Lower leg skin (tissue), 3 donors: ENCODE measurements at regions not wholly inside any gene's neighbourhood (a gene's known extent, or its start where the extent isn't known, plus 50 kb on each side); places are given as distances from the start of the nearest gene placed in this dataset.

Experiments
- CTCF ChIP-seq, 3 donors: fragments of 450-650 bp; IDR thresholded peaks; one replicate each; pipeline ENCODE4 v1.5.1; 2016; ENCODE audit warnings: antibody characterized with exemption in 3 of 3, mild to moderate bottlenecking in 3 of 3, moderate library complexity in 2 of 3
- POLR2A ChIP-seq, 2 donors: fragments of 450-650 bp; IDR thresholded peaks; one replicate each; pipeline ENCODE4 v1.6.1; 2016 to 2017; ENCODE audit warnings: antibody characterized with exemption in 2 of 2, mild to moderate bottlenecking in 1 of 2, moderate library complexity in 1 of 2

DNA sequence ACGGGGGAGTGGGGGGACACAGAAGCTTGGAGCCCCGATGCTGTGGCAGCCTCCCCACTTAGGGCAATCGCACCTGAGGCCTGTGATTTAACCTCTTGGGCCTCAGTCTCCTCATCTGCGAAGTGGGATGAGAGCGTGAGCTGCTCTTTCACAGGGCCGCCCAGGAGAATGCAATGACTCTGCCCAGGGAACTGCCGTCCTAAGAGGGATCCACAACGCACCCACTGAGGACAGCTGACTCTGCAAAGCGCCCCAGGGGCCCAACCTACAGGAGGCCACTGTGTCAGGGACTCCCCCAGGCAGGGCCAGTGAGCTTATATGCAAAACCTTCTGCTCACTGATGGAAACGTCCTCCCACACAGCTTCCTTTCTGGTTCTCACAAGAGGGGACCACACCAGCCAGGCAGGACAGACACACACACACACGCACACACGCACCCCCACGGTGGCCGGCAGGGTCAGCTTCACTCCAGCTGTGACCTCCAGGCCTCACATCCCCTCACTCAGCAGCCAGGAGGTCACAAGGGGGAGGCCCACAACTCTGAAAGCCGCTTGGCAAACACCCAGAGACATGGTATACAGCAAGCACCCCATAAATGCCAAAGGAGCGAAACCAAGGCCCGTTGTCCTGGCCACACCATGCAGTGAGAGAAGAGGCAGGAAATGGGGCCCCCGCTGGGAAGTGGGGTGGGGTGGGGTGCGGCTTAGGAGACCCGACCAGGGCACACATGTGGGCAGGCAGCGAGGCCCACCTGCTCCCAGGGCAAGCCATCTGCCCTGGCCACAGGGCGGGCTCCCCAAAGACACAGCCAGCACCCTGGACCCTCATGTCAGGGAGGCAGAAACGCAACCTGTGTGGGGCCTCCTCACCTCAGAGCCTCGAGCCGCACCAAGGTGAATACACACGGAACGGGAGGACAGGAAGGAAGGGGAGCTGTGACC is 73.3 kb downstream of the NCOR2 start:
- TF ChIP-seq CTCF (IDR thresholded peaks at IDR 0.05) = no peak
- no peak for TF ChIP-seq POLR2A (IDR thresholded peaks at IDR 0.05)
